H9 (cell line): ENCODE measurements at regions not wholly inside any gene's neighbourhood (a gene's known extent, or its start where the extent isn't known, plus 50 kb on each side); places are given as distances from the start of the nearest gene placed in this dataset.

Experiments used
- DNase-seq: peaks from one replicate; pipeline ENCODE4 v3.0.0-alpha.2; 2017
- H2AFZ ChIP-seq: one replicate; pipeline ENCODE4 v1.6.1; 2013; ENCODE audit warnings: mild to moderate bottlenecking, low read length, control low read depth, moderate library complexity
- H2AK5ac ChIP-seq: 2 replicates; pipeline ENCODE4 v1.6.1; 2013; ENCODE audit warnings: low read length, control low read depth, mixed read lengths; ENCODE audit not compliant: insufficient read length
- H2BK120ac ChIP-seq: one replicate; pipeline ENCODE4 v1.6.1; 2013; ENCODE audit warnings: low read depth, mild to moderate bottlenecking, low read length, control low read depth, inconsistent platforms; ENCODE audit not compliant: poor library complexity, severe bottlenecking
- H2BK12ac ChIP-seq: 2 replicates; pipeline ENCODE4 v1.6.1; 2013; ENCODE audit warnings: low read length, control low read depth, mixed read lengths, low read depth; ENCODE audit not compliant: insufficient read length
- H2BK15ac ChIP-seq: 2 replicates; pipeline ENCODE4 v1.6.1; 2013; ENCODE audit warnings: low read depth, low read length, control low read depth
- H2BK20ac ChIP-seq: one replicate; pipeline ENCODE4 v1.6.1; 2013; ENCODE audit warnings: low read depth, mild to moderate bottlenecking, low read length, control low read depth, inconsistent platforms; ENCODE audit not compliant: poor library complexity, severe bottlenecking
- H2BK5ac ChIP-seq: 2 replicates; pipeline ENCODE4 v1.6.1; 2013; ENCODE audit warnings: low read length, control low read depth, mixed read lengths; ENCODE audit not compliant: insufficient read length
- H3K14ac ChIP-seq: 2 replicates; pipeline ENCODE4 v1.6.1; 2013; ENCODE audit warnings: low read length, control low read depth; ENCODE audit not compliant: insufficient read depth
- H3K18ac ChIP-seq: 2 replicates; pipeline ENCODE4 v1.6.1; 2013; ENCODE audit warnings: low read depth, mild to moderate bottlenecking, mixed read lengths, low read length, control low read depth; ENCODE audit not compliant: insufficient read length
- H3K23ac ChIP-seq: 2 replicates; pipeline ENCODE4 v1.6.1; 2013; ENCODE audit warnings: low read length, control low read depth, mixed read lengths, low read depth; ENCODE audit not compliant: insufficient read length
- H3K23me2 ChIP-seq: 2 replicates; pipeline ENCODE4 v1.6.1; 2013; ENCODE audit warnings: low read depth, mild to moderate bottlenecking, mixed read lengths, low read length, control low read depth; ENCODE audit not compliant: insufficient read length, poor library complexity, severe bottlenecking
- H3K27ac ChIP-seq: 2 replicates; pipeline ENCODE4 v1.5.1; 2013; ENCODE audit warnings: low read length, control low read depth, mixed read lengths, low read depth; ENCODE audit not compliant: insufficient read length
- H3K27me3 ChIP-seq: 2 replicates; pipeline ENCODE4 v1.6.1; 2013; ENCODE audit warnings: low read length, control low read depth, inconsistent platforms; ENCODE audit not compliant: insufficient read depth
- H3K4ac ChIP-seq: 2 replicates; pipeline ENCODE4 v1.6.1; 2013; ENCODE audit warnings: low read depth, mild to moderate bottlenecking, control low read depth, inconsistent platforms, low read length, moderate library complexity
- H3K4me1 ChIP-seq: 2 replicates; pipeline ENCODE4 v1.6.1; 2013; ENCODE audit warnings: low read length, control low read depth, inconsistent platforms; ENCODE audit not compliant: insufficient read depth
- H3K4me2 ChIP-seq: 2 replicates; pipeline ENCODE4 v1.6.1; 2013; ENCODE audit warnings: low read length, control low read depth, mixed read lengths; ENCODE audit not compliant: insufficient read length, insufficient read depth
- H3K56ac ChIP-seq: 2 replicates; pipeline ENCODE4 v1.6.1; 2013; ENCODE audit warnings: low read depth, mild to moderate bottlenecking, mixed read lengths, low read length, control low read depth; ENCODE audit not compliant: insufficient read length
- H3K79me1 ChIP-seq: 2 replicates; pipeline ENCODE4 v1.6.1; 2013; ENCODE audit warnings: low read depth, mild to moderate bottlenecking, moderate library complexity, low read length, control low read depth, inconsistent platforms; ENCODE audit not compliant: insufficient read depth, poor library complexity, severe bottlenecking
- H3K79me2 ChIP-seq: 2 replicates; pipeline ENCODE4 v1.6.1; 2013; ENCODE audit warnings: low read length, control low read depth, inconsistent platforms; ENCODE audit not compliant: insufficient read depth
- H3K9ac ChIP-seq: 2 replicates; pipeline ENCODE4 v1.6.1; 2013; ENCODE audit warnings: low read length, control low read depth, mixed read lengths; ENCODE audit not compliant: insufficient read length; ENCODE audit errors: extremely low read depth
- H3K9me3 ChIP-seq: one replicate; pipeline ENCODE4 v1.6.1; 2013; ENCODE audit warnings: low read depth, low read length, inconsistent platforms; ENCODE audit not compliant: control insufficient read depth
- H3T11ph ChIP-seq: one replicate; pipeline ENCODE4 v1.6.1; 2013; ENCODE audit warnings: mild to moderate bottlenecking, low read length, control low read depth, inconsistent platforms
- H4K20me1 ChIP-seq: one replicate; pipeline ENCODE4 v1.6.1; 2013; ENCODE audit not compliant: control insufficient read depth, insufficient read length, insufficient read depth
- H4K5ac ChIP-seq: 2 replicates; pipeline ENCODE4 v1.6.1; 2013; ENCODE audit warnings: low read depth, mild to moderate bottlenecking, mixed read lengths, low read length, control low read depth; ENCODE audit not compliant: insufficient read length
- H4K8ac ChIP-seq: replicated peaks from 2 replicates; pipeline ENCODE4 v1.6.1; 2013; ENCODE audit warnings: low read length, control low read depth, mixed read lengths, low read depth; ENCODE audit not compliant: insufficient read length
- H4K91ac ChIP-seq: 2 replicates; pipeline ENCODE4 v1.6.1; 2013; ENCODE audit warnings: low read depth, mild to moderate bottlenecking, moderate library complexity, mixed read lengths, low read length, control low read depth; ENCODE audit not compliant: insufficient read length
- H3K27ac Mint-ChIP-seq, 3 experiments: 2 replicates in 2 of 3; 3 replicates in 1 of 3; pipeline ENCODE4 v1.8.0; 2020 to 2021; ENCODE audit warnings: mixed read lengths in 3 of 3, mild to moderate bottlenecking in 1 of 3, moderate library complexity in 1 of 3
- H3K27me3 Mint-ChIP-seq: 2 replicates; pipeline ENCODE4 v1.8.0; 2021; ENCODE audit warnings: low read depth, mild to moderate bottlenecking, moderate library complexity, mixed read lengths
- H3K36me3 Mint-ChIP-seq, 3 experiments: 2 replicates in 2 of 3; 3 replicates in 1 of 3; pipeline ENCODE4 v1.8.0; 2020 to 2021; ENCODE audit warnings: low read depth in 3 of 3, mixed read lengths in 3 of 3; ENCODE audit not compliant: insufficient read depth in 1 of 3
- H3K4me1 Mint-ChIP-seq, 2 experiments: 2 replicates each; pipeline ENCODE4 v1.8.0; 2020; ENCODE audit warnings: mixed read lengths in 2 of 2
- H3K4me3 Mint-ChIP-seq, 2 experiments: 2 replicates in 1 of 2; 3 replicates in 1 of 2; pipeline ENCODE4 v1.8.0; 2020 to 2021; ENCODE audit warnings: mild to moderate bottlenecking in 2 of 2, mixed read lengths in 2 of 2, moderate library complexity in 1 of 2
- H3K9me3 Mint-ChIP-seq, 2 experiments: 2 replicates in 1 of 2; 3 replicates in 1 of 2; pipeline ENCODE4 v1.8.0; 2020; ENCODE audit warnings: mild to moderate bottlenecking in 2 of 2, mixed read lengths in 2 of 2, moderate library complexity in 1 of 2
- CTCF ChIP-seq: fragments of 200-600 bp; sonication (generic); conservative IDR thresholded peaks from 3 replicates; pipeline ENCODE4 v1.8.0; 2021; ENCODE audit warnings: antibody characterized with exemption, mild to moderate bottlenecking
- WGBS: extraction: QIAGEN DNeasy Blood & Tissue Kit; methylation state at CpG from one replicate; pipeline ENCODE4 v1.1.7; 2013; ENCODE audit warnings: missing lambda C conversion rate, low lambda C conversion rate, mixed read lengths; ENCODE audit not compliant: insufficient read length; ENCODE audit errors: extremely low coverage; 5-methylcytosine and 5-hydroxymethylcytosine counted together

GRCh38 chr2:42918041-42918440, 125.7 kb upstream of the HAAO start:
- no peak overlapping the region for H3K23ac ChIP-seq
- H3K27ac ChIP-seq, result no peak overlapping the region
- H2AK5ac ChIP-seq, result no peak overlapping the region
- no peaks in the 10 kb centered on the region for H3K23me2 ChIP-seq
- no peak overlapping the region for H3K18ac ChIP-seq
- no peak overlapping the region for H3K4ac ChIP-seq
- no peaks in the 10 kb centered on the region for H4K20me1 ChIP-seq
- H4K5ac ChIP-seq, result no peak overlapping the region
- no peak overlapping the region for H2BK20ac ChIP-seq
- no peak overlapping the region for H3K56ac ChIP-seq
- H4K8ac ChIP-seq, result no peak overlapping the region
- no peaks in the 10 kb centered on the region; the same call in 1 of the 2 replicates for H3K27me3 ChIP-seq
- no peaks in the 10 kb centered on the region for H3K9me3 ChIP-seq
- Mint-ChIP-seq H3K36me3 (no peaks in the 10 kb centered on the region; a peak in 1 of 7 replicates), H3K27ac (no peak overlapping the region; a peak in 1 of 7 replicates), H3K4me3 (no peak overlapping the region), H3K4me1 (peaks cover 22 to 27% of the 10 kb centered on the region in 2 experiments), H3K9me3 (no peaks in the 10 kb centered on the region), H3K27me3 (peaks cover 9% of the 10 kb centered on the region)
- H3K79me1 ChIP-seq, result no peaks in the 10 kb centered on the region
- H3K4me1 ChIP-seq, result no peaks in the 10 kb centered on the region
- H4K91ac ChIP-seq, result no peak overlapping the region
- H3K14ac ChIP-seq, result no peak overlapping the region
- no CpG with 5 or more reads among the region's 13 CpGs for WGBS
- H2BK15ac ChIP-seq, result no peak overlapping the region
- TF ChIP-seq CTCF, result no peak
- H2BK120ac ChIP-seq, result no peak overlapping the region
- H2BK5ac ChIP-seq, result no peak overlapping the region
- H2BK12ac ChIP-seq, result no peak overlapping the region
- no peak overlapping the region for H2AFZ ChIP-seq
- H3K9ac ChIP-seq, result no peak overlapping the region
- no peak for DNase-seq
- no peak overlapping the region for H3T11ph ChIP-seq
- H3K4me2 ChIP-seq, result no peak overlapping the region
- H3K79me2 ChIP-seq, result no peaks in the 10 kb centered on the region
